ENCODE measurements at regions not wholly inside any gene's neighbourhood (a gene's known extent, or its start where the extent isn't known, plus 50 kb on each side); places are given as distances from the start of the nearest gene placed in this dataset.

DNA sequence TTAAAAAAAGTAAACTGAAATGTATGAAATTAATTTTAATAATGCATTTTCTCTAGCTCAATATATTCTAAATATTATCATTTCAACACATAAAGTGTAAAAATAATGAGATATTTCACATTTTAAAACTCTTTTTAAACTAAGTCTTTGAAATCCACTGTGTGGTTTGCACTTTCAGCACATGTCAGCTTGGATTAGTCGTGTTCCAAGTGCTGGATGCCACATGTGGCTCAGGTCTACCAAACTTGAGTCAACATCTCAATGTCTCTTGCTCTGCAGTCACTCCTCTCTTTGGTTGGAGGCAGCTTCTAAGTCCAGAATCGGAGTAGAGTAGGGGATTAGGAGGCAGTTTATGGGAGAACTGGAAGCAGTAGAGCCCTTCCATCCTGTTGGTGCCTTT is 173.7 kb upstream of the ANKRD55 start:
- TF ChIP-seq POLR2A (IDR thresholded peaks at IDR 0.05; ENCODE audit: low read depth, low read length) (no peak), TAF1 (IDR thresholded peaks at IDR 0.05; ENCODE audit: low read depth, low read length) (no peak), SPI1 (IDR thresholded peaks at IDR 0.05; ENCODE audit: low read depth, low read length) (no peak)

Data from GM12891 (cell line).